ENCODE measurements at regions not wholly inside any gene's neighbourhood (a gene's known extent, or its start where the extent isn't known, plus 50 kb on each side); places are given as distances from the start of the nearest gene placed in this dataset.

DNA sequence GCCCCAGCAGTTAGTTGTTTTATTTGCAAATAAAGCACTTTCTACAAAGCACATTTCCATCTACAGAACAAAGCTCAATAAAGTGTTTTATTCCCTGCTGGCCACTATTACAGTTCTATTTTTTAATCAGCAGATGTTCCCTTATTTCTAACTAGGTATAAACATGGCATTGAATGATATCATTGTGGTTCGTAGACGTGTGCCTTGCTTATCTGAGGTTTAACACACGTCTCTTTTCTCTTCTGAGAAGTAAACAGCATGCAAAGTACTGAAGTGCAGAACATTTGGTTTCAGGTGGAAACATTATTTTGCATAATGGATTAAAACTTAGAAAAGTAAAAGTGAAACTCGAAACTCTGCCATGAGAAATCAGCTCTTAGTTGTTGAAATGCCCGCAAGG is 1989.3 kb upstream of the WWC1 start:
- no peak for DNase-seq

DNA sequence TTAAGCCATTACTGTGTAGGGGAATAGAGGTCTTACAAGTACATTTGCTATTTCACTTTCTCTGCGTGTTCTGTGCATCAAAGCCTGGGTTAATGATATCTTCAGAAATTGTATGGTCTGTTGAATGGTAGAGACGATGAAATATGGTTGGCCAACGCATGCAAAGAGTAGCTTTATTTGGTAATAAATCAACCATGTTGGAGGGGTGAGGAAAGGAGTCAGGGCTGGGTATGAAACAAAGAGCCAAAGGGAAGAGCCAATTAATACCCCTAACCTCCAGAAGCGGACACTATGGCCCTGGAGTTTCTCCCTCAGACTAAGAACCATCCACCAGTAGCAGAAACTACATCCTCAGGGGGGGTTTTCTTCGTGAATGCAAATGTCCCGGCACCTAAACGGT is 1974.0 kb upstream of the WWC1 start:
- no peak for DNase-seq

DNA sequence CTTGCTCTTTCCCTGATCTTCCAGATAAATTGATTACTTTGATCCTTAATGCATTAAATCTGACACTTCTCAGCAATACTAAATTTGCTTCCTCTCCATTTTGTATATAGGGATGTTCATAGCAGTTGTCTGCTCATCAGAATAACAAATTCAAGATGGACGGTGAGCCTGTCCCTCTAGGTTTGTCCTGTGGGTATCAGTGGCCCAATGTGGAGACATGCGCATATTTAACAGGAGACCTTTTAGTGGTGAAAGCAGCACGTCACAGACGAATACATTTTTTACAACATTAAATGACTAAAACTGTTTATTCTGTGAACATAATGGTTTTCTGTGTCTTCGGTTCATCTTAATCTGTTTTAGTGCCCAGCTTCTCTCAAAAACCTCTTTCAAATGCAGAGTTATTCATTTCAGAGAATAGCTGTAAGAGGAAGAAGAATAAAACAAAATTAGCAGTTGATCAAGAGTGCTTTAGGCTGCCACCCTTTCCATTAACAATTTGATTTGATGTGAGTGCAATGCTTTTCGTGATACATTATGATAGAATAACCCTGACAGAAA is 1970.4 kb upstream of the WWC1 start:
- DNase-seq = no peak

DNA sequence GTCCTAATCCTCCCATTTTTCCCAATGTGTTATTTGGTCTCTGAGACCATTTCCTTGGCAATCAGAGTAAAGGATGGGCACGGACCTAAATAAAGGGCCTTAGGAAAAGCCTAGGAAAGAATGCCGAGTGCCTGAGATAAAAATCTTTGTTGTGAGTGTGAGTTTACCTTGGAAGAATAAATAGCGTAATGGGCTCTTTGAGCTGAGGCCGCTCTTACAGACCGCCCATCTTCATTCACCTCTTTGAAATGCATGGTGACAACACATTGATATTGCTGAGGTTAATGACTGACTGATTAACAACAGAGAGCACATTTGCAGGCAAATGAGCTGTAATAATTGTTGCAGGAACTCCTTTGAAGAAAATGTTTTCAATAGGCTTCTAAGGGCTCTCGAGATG is 1967.1 kb upstream of the WWC1 start:
- no peak for DNase-seq

DNA sequence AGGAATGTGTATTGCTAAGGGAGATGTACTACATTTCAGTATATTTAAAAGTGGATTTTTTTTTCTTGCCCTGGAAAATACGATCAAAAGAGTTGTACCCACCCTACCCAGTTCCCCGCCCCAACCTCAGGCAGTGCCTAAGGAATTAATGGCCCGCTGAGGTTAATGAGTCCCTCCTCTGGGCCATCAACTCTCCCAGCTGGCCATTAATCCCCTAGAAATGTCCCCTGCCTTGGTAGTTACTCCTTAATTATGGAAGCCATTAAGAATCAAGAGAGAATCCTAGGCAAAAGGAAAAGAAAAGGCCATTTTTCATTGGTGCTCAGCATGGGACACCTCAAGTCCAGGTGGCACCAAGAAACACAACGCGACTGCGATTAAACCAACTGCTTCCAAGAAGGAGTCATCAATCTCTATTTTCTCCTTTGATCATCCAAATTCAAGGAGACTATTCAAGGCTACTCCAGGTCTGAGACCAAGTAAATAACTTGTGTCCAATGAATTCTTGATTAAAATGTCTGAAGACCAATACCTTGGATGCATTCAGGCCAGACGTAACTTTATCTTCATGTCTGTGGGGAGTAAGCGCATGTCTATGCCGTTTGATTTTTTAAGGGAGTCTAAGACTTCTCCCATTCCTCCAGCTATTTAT is 1962.2 kb upstream of the WWC1 start:
- no peak for DNase-seq

DNA sequence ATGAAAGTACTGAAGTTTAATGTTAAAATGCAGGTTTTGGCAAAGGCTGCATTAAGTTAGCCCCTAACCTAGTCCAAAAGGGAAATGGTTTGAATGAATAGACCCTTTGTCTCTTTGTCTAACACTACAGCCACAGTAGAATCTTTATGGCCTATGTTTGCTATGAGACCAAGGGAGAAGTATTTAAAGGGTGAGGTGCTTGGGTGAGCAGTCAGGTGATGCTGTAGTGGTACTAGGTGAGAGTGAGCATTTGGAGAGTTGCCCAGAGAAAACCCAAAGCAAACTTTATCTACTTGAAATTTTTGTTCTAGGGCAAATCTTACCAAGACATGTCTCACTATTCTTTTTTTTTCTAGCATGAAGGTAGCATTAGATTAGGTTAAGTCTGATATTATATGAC is 1961.4 kb upstream of the WWC1 start:
- no peak for DNase-seq

DNA sequence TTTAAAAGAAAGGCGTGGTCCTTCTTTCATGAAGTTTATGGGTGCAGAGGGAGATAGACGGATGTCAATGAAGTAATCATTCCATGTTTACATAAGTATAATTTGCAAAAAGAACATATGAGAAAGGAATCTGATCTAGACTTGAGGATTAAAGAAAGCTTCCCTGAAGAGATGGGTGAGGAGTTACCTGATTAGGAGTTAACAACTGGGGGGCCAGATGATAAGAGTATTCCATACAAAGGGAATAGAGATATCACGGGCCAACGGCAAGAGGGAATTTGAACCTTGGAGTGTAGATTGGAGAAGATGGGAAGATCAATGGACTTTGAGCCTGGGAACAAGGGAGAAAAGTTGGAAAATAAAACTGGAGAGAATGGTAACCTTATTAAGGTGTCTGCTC is 1959.9 kb upstream of the WWC1 start:
- DNase-seq = no peak

DNA sequence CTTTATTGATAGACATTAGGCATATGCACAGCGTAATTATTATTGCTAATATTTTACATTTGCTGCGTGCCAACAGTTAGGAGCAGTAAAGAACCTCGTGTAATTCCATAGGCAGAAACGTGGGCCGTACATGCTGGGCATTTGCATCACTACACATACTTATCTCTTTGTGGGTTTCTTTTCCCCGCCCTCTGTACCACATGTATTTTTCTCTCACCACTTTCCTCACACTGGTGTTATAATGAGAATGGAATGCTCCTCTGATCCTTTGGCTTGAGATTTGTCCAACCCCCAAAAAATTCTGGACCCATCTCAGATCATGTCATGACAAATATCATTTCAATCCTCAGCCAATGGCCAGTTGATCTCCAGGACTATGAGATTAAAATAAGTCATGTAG is 1952.6 kb upstream of the WWC1 start:
- DNase-seq = no peak

DNA sequence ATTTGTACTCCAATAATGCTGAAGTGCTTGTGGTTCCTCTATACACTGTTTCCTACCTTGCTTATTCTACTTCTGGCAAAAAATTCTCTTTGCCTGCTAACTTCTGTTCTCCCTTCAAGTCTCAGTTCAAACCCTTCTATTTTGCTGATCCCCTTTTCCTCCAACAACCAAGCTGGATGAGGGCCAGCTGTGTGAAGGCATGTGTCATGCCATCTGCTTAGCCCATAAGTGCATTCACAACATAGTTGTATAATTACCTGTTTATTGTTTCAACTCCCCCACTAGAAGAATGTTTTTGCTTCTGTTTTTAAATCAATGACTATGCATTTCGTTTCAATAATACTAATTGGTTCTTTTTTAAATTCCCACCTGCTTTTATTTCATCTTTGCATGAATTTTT is 1951.4 kb upstream of the WWC1 start:
- DNase-seq = no peak

DNA sequence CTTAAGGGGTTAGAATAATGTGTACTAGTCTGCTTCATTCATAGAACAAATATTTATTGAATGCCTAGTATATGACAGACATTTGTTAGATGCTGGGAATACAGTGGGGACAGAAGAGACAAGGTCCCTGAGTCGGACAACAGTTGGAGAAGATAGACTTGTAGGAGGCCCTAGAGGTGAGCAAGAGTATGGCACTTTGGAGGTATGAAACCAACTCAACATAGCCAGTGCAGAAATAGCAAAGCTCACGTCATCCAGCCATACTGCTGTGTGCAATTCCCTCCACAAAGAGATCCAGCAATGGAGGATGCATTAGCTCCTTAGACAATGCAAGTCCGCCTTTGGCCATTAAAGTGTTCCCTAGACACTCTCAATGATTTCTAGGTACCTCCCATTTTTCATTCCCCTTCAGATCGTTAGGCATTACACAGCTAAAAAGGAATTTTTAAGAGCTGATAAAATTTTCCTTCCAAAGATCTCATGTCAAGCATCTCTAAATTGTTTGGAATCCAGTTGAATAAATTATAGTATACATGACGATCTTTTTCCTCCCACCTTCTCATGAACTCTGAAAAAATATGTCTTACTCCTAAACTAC is 1949.6 kb upstream of the WWC1 start:
- no peak for DNase-seq

DNA sequence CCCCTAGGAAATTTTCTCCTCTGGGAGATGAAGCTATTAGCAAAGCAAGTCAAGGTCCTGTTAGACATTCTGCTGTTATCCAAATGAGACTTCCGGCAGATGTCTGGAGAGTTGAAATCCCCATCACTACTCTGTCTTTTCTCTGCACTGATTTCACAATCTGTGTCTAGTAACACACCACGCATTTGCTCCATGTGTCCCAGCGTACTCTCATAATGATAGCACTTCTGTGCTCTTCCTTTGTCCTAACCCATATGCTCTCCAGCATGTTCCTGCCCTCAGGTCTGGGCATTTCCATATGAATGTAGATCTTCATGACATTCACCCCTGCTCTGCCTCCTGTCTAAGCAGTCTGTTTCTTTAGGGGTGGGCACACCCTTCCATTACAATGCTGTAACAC is 1949.0 kb upstream of the WWC1 start:
- DNase-seq = no peak

DNA sequence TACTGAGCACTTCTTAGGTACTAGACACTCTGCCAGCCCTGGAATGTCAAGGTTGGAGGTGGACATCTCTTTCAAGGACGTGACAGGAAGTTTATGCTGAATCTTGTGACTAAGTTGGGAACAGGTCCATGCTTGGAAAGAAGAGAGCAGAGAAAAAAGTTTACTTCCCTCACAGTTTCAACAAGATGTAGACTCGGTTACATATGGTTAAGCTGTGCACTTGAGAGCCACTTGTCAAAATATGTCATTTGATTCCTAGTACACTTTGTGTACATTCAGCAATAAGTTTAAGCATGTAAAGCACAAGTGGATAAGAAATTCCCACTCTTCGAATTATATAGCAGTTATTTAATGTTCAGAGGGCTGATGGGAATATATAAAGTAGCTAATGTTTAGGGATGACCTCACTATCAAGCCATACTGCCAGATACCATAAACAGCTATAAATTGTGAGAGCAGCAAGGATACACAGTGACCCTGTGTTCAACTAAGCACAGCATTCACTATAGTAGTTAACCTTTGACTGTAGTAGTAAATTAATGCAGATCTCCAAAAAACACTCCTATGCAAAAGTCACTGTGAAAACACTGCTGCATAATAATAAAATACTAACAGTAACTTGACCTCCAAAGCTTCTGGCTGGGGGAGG is 1944.6 kb upstream of the WWC1 start:
- DNase-seq = no peak

DNA sequence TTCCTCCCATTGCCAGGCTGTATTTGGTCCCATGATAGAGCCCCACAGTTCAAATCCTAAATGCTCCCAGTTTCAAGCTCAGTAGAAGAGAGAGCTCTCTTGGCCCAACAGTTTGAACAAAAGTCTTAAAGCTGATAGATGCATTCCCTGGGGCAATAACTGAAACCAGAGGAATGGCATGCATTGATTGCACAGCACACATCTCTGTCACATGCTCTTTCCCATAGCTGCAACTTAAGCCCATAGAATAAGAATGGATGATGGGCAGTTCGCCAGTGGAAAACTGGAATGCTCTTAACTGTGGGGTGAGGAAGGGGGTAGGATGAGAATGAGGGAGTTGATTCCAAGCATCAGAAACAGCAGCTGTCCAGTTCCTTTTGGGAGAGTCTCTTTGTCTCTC is 1942.4 kb upstream of the WWC1 start:
- no peak for DNase-seq

DNA sequence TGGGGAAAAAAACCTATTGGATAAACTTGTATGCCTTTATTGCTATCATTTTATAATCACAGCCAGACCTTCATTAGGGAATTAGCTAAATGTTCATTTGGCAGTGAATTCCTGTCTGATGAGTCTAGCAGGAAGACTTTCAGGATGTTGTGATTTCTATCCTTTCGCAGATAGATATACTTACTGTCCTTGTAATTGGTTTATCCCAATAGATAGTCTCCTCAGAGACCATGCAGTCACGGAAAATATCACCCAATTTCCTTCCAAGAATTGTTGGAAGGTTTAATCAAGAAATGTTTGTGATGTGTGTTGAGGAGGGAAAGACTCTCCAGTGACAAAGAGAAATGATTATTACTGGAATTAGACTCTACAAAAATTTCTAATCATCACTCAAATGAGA is 1937.9 kb upstream of the WWC1 start:
- no peak for DNase-seq

DNA sequence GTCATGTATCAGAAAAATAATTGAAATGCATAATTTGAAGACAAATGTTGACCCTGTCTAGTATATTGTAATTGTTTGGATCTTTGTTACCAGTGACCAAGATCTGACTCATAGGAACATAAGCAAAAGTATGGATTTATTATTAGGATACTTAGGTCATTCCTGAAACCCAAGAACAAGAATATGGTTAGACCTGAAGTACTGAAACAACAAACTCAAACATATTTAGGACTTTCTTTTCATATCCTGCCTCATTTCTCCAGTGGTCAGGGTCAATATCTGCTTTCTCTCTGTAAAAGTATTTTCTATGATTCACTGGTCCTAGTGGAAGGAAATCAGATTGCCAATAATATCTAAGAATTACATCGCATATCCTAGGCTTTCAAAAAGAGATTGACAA is 1937.1 kb upstream of the WWC1 start:
- no peak for DNase-seq

DNA sequence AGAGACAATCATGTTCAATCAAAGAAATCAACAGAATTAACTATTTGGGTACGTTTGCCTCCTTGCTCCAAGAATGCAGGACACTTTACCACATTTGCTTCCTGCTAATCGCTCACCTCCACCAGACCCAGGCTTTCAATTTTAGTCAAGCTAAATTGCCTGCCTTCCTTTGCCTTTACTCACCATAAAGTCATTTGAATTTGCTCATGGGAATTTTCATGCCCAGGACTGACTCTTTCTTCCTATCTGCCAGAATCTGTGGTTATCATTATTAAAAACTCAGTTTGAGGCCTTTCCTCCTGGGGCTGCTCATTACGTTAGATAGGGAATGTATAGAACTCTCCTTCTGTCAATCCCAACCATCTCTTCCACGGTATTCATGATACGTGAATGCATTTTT is 1935.3 kb upstream of the WWC1 start:
- no peak for DNase-seq

DNA sequence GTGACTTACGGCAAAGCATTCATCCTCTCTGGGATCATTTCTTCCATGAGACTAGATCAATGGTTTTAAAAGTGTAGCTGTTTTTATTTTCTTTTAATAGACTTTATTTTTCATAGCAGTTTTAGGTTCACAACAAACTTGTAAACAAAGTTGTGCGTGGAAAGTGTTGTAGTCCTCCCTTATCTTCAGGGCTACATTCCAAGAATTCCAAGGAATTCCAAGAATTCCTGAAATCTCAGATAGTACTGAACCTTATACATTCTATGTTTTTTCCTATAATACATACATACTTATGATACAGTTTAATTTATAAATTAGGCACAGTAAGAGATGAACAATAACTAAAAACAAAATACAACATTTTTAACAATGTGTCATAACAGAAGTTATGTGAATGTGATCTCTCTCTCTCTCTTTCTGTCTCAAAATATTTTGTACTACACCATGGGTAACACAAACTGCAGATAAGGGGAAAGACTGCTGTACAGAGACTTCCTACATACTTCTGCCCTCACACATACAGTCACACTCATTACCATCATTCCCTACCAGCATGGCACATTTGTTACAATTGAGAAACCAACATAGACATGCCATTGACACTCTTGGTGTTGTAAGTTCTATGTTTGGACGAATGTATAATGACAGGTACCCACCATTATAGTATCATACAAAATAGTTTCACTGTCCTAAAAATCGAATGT is 1933.2 kb upstream of the WWC1 start:
- DNase-seq = no peak

DNA sequence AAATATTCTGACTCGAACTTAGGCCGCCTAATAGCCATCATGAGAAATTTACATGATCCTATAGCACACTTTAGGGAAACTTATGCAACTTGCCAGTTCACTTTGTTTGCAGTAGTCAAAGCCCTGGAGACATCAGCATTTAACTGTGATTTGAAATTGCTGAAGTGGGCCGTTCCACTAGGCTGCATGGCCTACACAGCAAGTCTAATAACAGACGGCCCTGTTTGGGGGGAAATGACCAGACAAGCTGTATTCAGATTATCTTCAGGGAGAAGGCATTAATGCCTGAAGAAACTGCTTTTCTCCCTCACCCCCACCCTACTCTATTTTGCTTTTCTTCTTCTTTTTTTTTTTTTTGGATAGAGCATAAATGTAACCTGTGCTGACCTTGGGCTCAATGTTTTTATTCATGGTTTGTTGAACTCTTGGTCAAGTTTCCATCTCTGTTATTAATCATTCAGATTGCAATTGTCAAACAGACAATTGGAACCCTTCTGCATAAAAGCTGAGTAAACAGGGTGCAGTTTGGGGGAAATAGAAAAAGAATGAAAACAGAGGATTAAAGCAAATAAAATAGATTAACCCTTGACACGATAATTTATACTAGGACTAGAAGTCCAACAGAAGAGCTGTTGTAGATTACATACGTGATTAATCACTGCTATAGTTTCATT is 1928.2 kb upstream of the WWC1 start:
- DNase-seq = no peak

DNA sequence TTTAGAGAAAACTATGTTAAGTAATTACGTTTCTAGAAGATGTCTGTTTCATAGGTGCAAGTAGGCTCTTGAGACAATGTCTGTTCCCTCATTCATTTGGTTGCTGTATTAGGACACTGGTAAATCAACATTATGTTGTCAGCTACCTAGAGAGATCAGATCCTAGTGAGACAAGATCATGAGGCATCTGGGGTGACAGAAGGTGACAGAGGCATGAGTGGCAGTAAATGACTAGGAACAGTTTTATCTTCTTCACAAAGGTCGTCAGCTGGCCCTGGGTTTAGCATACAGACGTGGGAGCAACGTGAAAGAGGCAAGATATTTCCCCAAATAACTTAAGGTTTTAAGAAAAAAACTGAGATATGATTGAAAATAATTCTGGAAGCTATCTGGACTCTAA is 1926.3 kb upstream of the WWC1 start:
- no peak for DNase-seq

DNA sequence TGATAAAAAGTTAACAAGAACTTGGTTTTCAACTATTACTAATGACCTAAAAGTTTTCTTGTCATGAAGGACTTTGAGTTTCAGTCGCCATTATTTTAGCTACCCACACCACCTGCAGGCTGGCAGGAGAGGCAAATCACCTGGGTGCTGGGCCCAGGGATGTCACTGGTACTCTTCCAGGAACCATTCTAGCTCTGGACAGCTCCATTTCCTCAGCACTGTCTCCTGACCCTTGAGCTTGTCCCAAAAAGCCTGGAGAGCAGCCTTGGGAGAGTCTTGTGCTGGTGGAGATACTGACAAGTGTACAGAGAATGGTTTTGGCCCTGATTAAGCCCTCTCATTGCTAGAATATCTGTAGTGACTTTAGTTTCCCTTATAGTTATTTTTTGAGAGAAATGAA is 1924.1 kb upstream of the WWC1 start:
- DNase-seq = no peak

DNA sequence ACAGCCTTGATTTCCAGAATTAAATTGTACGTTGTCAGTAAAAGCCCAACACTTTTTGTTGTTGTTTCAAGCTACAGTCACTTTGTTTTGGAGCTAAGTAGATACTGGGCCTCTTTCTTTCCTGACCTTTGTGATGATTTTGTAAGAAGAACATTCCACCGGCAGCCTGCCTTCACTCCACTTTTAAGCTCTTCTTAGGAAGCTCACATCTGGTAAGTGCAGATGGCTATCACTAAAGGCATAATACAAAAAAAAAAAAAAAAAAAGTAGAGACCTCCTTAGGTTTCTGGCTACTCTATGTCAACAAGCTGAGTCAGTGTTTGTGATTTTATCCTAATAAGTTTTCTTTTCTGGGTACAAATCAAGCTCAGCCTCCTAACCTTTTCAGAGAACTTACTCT is 1922.1 kb upstream of the WWC1 start:
- DNase-seq = no peak

DNA sequence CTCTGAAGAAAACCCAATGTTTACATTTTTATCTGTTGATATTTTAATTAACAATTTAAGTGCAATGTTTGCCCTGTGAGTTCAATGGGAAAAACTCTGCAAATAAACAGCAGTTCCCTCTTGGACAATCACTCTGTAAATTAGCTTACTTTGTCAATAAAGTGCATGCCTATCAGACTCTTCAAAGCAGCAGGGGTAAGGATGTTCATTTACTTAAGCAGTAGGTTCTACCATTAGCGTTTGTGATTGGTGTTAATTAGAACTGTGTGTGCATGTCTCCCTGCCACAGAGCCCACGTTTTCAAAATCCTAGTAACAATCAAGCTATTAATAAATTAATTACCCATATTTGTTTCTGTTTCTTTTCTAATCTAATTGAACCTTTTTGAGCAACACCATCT is 1921.6 kb upstream of the WWC1 start:
- no peak for DNase-seq

DNA sequence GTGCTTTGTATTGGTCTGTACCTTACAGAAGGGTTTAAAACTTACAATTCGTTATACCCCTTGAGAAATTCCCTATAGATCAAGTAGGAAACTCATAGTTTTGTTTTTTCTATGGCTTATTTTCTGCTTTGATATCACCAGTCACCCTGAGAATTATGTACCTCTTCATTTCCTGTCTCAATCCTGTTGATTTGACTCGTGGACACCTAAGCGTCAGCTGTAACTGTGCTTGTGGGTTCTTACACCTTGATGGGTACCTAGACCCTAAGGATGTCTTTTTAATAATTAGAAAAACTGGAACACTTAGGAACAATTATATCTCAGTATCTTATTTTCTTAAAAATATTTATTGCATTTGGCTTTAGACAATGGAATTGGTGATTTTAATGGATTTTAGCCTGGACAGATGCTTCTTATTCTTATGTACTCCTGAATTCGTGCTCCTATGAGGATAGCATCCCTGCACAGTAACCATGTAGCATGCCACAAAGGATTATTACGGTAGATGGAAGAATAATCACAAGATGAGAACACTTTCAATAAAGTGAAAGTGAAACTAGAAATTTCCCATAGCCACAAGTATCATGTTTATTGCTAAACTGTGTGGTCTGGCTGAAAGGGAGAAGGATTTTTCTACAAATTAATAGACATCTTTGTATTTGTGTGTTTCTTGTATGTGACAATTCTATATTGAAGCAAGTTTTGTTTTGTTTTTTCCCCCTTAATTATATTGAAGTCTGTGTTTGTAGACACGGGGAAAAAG is 1920.3 kb upstream of the WWC1 start:
- no peak for DNase-seq

Data from CD4-positive, alpha-beta T cell treated with Interleukin-4 for 4 hours (primary cell).